Right forelimb (tissue), 1 donor: ENCODE measurements at regions not wholly inside any gene's neighbourhood (a gene's known extent, or its start where the extent isn't known, plus 50 kb on each side); places are given as distances from the start of the nearest gene placed in this dataset.

Experiments
- DNase-seq: peaks from one replicate; pipeline ENCODE4 v3.0.0-alpha.2; 2018

- DNase-seq, result no peak
Measured at GRCh38 chr3:54020436-54020835, 101.9 kb upstream of the CACNA2D3 start.

- DNase-seq, result no peak
Measured at GRCh38 chr3:54014067-54014466, 108.3 kb upstream of the CACNA2D3 start.

- no peak for DNase-seq
Measured at GRCh38 chr3:54008744-54009143, 113.6 kb upstream of the CACNA2D3 start.

GRCh38 chr3:54008099-54008498 lies 114.3 kb upstream of the CACNA2D3 start:
- DNase-seq, result no peak

- DNase-seq, result no peak
Measured at GRCh38 chr3:54004335-54004734, 112.7 kb upstream of the SELENOK start.

GRCh38 chr3:54003136-54003535 lies 111.5 kb upstream of the SELENOK start:
- no peak for DNase-seq

DNA sequence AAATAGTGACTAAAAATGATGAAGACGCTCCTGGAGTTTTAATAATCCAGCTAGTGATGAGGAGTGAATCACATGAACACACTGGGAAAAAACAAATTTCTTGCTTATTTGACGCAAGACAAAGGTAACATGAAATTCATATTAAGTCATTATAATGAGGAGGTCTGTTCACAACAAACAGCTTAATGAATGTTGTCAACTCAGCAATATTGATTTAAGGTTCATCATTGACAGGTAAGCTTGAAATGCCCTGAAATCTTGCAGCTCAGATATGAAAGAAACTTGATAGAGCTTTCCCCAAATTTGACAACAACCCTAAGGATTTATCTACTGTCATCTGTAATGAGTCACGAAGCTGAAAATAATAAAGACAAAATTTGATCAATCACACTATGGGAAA lies 108.1 kb upstream of the SELENOK start:
- no peak for DNase-seq

DNA sequence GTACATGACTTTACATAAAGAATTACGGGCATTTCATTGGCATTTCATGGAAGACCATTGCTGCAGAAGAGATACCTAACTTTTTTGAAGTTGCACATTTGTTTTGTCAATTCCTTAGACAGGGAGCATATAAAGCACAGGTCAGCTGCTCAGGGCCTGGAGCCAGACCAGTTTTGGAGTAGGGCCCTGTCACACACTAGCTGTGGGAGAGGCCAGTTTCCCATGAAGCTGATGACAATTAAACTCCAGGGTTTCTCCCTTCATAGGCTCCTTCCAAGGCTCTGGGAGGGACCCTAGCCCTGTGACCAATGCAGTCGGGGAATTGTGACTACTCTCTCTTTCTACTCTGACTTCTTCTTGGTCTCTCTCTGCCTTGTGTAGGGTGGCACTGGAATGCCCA lies 107.3 kb upstream of the SELENOK start:
- DNase-seq, result no peak

- no peak for DNase-seq
Measured at GRCh38 chr3:53997476-53997875, 105.8 kb upstream of the SELENOK start.

DNA sequence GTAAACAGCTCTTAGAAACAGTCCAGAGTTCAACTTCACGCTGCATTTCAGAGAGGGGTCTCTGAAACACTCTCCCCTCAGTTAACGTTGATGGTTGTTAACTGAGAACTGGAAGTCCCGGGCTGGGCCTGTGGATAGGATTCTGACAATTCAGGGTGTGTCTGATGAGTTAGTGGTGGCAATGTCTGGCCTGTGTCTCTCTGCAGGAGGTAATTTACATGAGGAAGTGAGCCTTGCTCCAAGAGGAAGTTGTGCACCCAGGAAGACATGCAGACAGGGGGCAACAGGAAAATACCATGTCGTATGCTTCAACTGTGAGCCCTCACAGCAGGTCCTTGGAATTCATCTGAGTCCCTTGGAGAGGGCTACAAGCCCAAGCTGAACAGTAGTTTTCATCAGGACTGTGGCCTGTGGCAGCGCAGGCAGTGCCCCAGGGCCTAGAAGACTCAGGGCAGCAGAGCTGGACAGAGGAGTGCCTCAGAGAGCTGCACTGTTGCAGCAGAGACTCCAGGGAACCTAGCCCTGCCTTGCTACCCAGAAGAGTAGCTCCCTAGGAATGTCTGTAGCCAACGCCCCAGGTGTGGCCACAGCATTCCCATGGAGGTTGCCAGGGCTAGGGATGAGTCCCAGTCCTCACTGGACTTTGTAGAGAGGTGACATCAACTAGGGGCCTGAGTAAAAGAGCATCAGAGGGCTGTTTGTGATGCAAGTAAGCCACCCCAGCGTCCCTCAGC lies 104.6 kb upstream of the SELENOK start:
- no peak for DNase-seq

DNA sequence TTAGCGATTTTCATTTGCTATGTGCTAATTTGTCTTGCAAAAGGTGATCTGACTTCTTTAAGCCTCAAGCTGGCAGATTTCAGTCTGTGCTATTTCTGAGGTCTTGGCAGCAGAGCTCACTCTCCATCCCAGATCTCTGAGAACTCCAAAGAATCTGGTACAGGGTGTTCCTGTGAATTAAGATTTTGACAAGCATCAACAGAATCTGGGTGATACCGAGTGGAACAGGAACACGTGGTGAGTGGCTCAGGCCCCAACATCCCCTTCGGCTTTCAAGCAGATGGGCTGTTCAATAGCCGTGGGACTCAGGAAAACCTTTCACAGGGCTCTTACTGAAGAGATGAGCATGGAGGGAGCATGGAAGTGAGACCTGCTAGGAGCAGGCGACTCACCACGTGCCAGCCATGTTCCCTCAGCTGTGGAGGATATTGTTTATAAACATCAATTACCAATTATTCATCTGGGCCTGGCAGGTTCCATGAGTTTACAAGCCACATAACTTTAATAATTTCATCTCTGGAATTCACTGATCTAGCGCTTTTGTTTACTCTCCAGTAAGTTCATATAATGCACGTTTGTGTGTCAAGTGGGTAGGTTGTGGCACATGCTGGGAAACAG lies 103.4 kb upstream of the SELENOK start:
- DNase-seq, result no peak

DNA sequence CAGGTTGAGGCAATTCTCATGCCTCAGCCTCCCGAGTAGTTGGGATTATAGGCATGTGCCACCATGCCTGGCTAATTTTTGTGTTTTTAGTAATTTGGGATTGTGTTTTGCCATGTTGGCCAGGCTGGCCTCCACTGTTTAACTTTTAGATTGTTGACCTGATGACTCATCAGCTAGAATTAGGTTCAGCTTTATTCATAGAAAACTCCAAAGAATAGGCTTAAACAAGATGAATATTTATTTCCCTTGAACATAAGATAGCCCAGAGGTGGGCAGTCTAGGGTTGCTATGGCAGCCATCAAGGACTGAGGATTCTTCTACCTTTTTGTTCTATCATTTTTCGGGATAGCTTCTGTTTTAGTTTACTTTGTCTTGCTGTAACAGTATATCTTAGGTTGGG lies 99.6 kb upstream of the SELENOK start:
- DNase-seq, result no peak

DNA sequence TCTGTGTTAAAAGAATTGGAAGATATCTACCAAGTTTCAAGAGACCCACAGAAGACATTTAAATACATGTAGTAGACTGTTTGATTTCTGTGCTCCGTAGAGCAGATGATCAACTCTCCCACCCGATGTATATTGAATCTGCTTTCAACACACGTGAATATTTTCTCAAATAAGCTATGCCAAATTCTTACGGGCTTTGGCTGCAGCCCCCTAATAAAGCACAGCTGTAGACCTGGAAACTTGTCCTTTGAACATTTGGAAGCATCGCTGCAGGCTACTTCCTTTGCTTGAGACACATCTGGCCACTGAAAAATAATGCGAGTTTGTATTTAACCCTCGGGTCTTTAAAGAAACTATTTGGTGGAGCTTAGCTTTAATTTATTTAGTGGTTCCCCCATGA lies 98.3 kb upstream of the SELENOK start:
- peak; percentile 60 for DNase-seq

GRCh38 chr3:53989451-53989850 lies 97.8 kb upstream of the SELENOK start:
- no peak for DNase-seq

DNA sequence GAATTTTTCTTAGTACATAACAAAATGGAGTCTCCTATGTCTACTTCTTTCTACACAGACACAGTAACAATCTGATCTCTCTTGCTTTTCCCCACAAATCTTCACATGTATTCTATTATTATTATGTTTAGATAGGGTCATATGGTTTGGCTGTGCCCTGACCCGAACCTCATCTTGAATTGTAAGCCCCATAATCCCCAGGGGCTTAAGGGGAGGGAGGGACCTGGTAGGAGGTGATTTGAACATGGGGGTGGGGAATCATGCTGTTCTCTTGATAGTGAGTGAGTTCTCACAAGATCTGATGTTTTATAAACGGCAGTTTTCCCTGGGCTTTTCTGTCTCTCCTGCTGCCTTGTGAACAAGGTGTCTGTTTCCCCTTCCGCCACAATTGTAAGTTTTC lies 86.7 kb upstream of the SELENOK start:
- DNase-seq, result no peak

DNA sequence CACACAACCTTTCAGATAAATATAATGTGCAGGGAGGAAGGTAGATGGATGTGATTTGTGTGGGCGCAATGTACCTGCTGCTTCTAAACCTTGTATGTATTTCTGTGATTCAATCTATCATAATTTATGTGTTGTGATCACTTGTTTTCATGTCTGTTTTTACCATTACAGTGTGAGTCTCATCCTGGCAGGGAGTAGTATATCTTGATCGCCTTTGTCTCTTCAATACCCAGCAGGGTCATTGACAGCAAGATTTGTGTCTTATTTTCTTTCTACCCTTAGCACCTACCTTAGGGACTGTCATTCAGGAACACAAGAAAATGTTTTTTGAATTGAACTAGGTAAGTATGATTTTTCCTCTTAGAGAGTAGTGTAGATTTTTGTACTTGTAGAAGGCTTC lies 83.7 kb upstream of the SELENOK start:
- no peak for DNase-seq

DNA sequence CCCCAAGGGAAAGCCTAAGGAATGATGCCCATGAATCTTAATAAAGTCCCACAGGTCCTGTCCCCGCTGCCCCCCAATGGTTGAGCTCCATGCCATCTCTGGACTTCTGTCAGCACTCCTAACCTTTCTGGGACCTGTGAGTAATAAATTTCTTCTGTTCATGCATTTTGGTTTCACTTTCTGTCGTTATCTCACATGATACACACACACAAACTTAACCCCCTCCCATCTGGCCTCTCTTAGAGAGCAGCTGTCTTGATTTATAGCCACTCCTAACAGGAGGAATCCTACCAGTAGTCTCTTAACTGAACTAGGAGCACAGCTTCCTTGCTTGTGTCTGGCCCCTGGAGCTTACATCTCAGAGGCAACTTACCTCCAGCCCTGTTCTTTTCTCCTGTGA lies 82.7 kb upstream of the SELENOK start:
- DNase-seq, result no peak

- DNase-seq, result no peak
Measured at GRCh38 chr3:53973905-53974304, 82.2 kb upstream of the SELENOK start.

DNA sequence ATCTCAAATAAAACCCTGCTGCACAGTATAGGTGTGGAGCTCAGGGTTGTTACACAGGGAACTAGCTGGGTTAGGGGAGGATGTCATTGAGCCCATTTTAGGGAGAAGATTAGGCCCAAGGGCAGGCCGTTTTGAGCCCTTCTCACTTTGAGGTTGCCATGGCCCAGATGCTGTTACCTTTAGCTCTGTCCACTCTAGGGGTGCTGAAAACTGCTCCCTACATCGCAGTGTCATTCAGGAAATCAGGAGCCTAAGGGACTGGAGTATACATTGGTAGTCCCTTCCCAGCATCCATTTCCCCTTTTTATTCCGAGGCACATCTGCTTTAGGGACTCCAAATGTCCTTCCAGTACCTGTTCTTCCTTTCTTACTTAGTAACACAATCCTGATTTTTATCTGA lies 79.0 kb upstream of the SELENOK start:
- peak; percentile 43 for DNase-seq

DNA sequence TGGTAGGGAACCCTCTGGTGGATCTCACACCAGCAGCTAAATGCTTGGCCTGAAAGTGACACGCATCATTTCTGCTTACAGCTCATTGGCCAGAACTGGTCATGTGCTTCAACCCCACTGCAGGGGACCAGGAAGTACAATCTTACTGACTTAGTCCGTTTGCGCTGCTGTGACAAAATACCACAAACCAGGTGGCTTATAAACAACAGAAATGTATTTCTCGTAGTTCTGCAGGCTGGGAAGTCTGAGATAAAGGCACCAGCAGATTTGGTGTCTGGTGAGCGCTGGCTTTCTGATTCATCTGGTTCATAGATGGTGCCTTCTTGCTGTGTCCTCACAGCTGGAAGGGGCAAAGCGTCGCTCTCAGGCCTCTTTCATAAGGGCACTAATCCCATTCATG lies 77.4 kb upstream of the SELENOK start:
- no peak for DNase-seq

GRCh38 chr3:53965291-53965690 lies 73.6 kb upstream of the SELENOK start:
- DNase-seq, result no peak

- DNase-seq, result no peak
Measured at GRCh38 chr3:53957831-53958230, 66.2 kb upstream of the SELENOK start.

GRCh38 chr3:53956586-53956985 lies 64.9 kb upstream of the SELENOK start:
- no peak for DNase-seq

- no peak for DNase-seq
Measured at GRCh38 chr3:53949541-53949940, 57.9 kb upstream of the SELENOK start.

GRCh38 chr3:53948174-53948573 lies 56.5 kb upstream of the SELENOK start:
- DNase-seq, result no peak
